K562 (cell line): ENCODE measurements at regions not wholly inside any gene's neighbourhood (a gene's known extent, or its start where the extent isn't known, plus 50 kb on each side); places are given as distances from the start of the nearest gene placed in this dataset.

Source experiments
- ARNT ChIP-seq, 2 experiments: fragments of 450-650 bp; IDR thresholded peaks; 2 replicates each; pipeline ENCODE4 v1.6.1; 2016; ENCODE audit warnings: mild to moderate bottlenecking in 1 of 2
- SNIP1 ChIP-seq: fragments of 450-650 bp; IDR thresholded peaks from 2 replicates; pipeline ENCODE4 v1.7.1; 2017; ENCODE audit warnings: low read depth, mild to moderate bottlenecking

DNA sequence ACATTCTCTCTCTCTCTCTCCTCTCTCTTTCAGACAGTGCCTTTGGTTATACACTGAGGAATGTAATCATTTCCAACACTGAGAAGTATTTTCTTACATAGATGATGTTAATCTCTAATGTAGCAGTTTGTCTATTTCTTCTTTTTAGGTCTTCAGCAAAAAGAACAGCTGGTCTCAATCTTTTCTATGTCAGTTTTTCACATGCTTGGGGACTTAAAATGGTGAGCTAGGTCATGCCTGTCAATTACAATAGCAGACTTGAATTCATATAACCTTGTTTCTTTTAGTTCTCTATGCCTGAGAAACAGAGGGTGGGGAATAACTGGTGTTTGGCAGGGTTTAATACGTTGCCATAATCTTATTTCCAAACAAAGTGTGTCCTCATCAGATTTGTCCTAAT lies 786.2 kb downstream of the SQOR start:
- TF ChIP-seq SNIP1 (no peak), ARNT (IDR thresholded peaks at IDR 0.05) (no peak)
